ENCODE measurements at regions not wholly inside any gene's neighbourhood (a gene's known extent, or its start where the extent isn't known, plus 50 kb on each side); places are given as distances from the start of the nearest gene placed in this dataset.
A peak's percentile ranks its signal among the peaks of the same experiment; 100 is the strongest.

GRCh38 chr7:114755856-114756255, 166.0 kb upstream of the MDFIC start:
- no peak for DNase-seq

DNA sequence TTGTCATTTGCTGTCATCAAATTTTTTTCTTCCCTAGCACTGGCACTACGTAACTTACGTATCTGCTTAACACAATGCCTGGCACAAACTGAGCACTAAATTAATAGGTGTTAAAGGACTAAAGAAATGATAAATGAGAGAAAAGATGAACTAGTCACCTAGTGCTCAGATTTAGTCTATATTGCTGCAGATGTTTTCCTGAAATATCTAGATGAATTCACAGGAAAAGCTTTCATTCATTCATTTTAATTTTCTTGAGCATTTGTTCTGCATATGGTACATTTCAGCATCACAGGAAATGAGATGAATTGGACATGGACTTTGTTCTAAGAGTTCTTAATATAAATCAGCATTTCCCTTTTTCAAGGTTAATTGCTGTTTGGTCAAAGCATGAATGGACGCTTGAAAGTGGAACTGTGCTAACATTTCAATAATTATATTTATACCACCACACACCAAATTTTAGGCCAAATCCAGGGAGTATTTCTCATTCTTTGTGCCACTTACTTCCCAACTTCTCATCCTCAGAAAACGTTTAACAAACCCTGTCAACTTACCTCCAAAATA, 163.2 kb upstream of the MDFIC start:
- no peak for DNase-seq

DNA sequence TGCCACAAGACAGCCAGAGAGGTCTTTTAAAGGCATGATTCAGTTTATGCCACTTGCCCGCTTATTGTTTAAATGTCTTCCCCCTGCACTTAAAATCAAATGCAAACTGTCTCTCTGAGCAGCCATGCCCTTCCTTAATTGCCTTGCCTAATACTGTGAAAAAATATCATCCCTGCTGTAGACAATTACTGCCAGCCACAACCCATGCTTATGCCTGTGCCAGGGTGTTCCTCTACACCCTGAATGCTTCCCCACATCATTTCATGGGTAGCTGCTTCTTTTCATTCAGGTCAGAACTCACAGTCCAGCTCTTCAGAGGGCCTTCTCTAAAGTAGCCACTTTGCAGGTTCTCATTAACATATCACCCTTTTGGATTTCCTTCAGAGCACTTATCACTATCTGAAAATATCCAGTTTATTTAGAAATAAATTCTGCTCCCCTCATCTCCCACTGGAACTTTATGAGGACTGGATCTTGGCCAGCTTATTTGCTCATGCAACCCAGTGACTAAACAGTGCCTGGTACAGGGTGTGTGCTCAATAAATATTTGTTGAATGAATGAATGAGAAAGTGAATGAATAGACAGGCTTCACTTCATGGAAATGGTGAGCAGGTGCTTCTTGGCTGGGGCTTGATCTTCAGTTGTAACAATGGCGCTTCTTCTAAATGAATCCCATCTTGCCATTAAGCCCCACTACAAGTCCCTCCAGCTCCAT, 162.4 kb upstream of the MDFIC start:
- peak; percentile 42 for DNase-seq

DNA sequence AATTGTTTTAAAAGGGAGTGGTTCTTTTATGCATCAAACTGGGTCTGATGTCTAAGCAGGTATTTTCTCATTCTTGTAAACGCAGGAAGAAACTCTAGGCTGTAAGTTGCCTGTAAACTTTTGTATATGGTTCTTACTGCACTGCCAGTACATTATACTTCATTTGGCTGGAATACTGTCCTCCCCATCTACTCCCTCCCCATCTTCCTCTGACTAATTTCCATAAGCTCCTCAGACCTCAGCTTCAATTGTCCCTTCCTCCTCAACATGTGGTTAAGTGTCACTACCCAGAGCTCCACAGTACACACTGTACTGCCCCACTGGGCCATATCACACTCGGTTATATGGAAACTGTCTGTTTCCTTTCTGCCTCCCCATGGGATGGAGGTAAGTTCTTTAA, 161.4 kb upstream of the MDFIC start:
- no peak for DNase-seq

GRCh38 chr7:114761973-114762372, 159.9 kb upstream of the MDFIC start:
- no peak for DNase-seq

- no peak for DNase-seq
Measured at GRCh38 chr7:114765331-114766040, 156.4 kb upstream of the MDFIC start.

GRCh38 chr7:114766041-114766356, 155.9 kb upstream of the MDFIC start:
- no peak for DNase-seq

DNA sequence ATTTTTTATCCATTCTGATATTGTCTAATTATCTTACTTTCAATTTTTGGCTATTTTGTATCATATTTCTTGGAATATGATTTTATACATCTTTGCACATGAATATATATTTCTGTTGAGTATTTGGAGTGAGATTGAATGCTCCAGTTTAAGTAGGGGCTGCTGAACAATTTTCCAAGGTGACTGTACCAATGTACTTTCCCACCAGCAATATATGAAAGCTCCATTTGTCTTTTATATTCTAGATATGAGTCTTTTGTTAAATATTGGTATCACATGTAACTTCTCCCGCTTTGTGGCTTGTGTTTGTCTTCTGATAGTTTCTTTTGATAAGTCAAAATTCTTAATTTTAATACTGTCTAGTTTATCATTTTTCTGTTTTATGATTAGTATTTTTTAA, 144.6 kb upstream of the MDFIC start:
- DNase-seq: no peak

- DNase-seq: no peak
Measured at GRCh38 chr7:114783508-114783907, 138.4 kb upstream of the MDFIC start.

GRCh38 chr7:114784177-114784576, 137.7 kb upstream of the MDFIC start:
- no peak for DNase-seq

- no peak for DNase-seq
Measured at GRCh38 chr7:114784746-114785145, 137.1 kb upstream of the MDFIC start.

DNA sequence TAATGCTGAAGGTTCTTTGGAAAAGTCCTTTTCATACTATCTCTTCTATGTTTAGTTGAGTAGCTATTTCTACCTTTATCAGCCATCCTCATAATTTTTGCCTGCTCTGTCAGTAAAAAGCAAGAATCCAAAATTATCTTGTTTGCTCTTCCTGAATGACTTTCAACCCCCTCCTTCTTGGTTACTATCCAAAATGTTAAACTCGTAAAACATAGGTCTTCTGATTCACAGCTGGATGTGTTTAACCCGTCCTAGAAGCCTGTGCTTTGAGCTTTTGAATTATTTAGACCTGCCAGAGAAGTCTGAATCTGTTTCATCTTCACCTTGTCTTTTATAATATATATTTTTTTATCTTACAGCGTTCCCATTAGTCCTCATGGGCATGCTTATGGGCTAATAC, 136.4 kb upstream of the MDFIC start:
- DNase-seq: no peak

GRCh38 chr7:114786455-114786854, 135.4 kb upstream of the MDFIC start:
- DNase-seq: no peak

GRCh38 chr7:114787556-114787955, 134.3 kb upstream of the MDFIC start:
- DNase-seq: no peak

DNA sequence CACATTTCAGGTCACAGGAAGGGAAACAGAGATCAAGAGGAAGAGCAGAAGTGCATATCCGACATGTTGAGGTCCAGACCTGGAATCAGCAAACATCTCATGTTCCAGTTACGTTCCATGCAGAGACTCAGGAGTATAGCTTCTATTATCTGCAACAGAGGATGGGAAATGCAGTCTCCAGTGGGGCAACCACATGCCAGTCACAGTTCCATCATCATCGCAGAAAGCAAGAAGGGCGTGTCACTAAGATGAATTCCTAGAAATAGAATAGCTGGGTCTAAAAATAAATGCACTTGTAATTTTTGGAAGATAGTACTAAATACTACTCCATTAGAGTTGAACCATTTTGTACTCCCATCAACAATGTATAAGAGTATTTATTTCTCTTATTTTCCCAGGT, 133.2 kb upstream of the MDFIC start:
- no peak for DNase-seq

DNA sequence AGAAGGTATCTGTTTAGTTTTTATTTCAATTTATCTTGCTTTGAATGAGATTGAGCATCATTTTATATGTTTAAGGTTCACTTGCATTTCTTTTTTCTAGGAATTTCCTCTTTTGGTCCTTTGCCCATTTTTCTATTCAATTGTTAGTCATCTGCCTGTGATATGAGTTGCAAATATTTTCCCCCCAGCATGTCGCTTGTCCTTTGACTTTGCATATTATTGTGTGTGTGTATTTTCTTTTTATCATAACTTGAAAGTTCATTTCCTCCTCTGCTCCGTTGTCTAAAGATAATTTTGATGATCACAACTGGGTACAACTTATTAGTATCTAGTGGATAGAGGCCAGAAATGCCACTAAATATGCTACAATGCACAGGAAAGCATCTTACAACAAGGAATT, 132.7 kb upstream of the MDFIC start:
- no peak for DNase-seq

GRCh38 chr7:114789871-114790311, 132.0 kb upstream of the MDFIC start:
- no peak for DNase-seq

DNA sequence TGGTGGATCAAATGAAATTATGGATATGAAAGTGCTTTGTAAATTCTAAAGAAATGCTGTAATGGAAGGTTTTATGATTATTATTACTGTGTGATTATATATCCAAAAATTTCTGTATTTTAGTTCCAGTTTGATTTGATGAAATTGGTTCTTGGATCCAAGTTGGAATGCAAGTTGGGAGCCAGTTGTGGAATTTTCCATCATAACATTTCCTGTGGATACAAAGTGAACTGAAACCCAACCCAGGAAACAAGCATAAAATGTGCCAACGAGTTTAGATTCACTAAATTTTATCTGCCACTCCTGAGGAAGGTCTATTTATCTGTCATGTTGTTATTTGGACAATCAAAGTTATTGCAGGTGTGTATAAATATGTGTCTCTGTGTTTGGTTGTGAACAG, 131.4 kb upstream of the MDFIC start:
- DNase-seq: no peak

DNA sequence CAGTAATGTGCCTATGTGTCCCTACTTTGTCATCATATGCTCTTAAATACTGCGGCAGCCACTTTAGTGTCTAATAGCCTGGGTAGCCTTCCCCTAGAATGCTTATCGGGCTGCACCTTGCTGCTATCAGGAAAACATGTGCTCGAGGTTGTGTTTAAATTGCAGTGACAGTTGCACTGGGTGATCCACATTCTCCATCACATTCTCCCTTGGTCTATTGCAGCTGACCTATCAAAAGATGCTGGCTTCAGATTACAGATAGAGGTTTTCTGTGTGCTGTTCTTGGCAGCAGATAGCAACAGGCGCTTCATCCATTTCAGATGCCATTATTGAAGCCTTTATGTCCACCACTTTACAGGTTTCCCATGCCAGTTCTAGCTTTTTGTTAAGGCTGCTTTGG, 130.1 kb upstream of the MDFIC start:
- no peak for DNase-seq

- DNase-seq: no peak
Measured at GRCh38 chr7:114793155-114793845, 128.6 kb upstream of the MDFIC start.

DNA sequence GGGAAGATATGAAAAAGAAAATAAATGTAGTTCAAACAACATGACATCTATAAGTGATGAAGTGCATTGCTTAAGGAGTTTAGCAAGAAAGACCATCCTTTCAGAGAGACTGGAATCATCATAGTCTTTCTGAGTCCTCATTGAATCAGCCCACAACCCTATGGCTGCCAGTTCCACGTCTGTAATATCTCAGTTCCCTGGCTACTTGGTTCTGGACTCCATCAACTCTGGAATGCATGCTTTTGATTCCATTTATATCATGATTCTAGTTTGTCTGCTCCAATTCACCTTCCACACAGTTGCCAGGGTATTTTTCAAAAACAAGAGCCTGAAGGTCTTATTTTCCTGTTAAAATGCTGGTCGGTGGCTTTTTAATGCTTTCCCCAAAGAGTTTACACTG, 126.4 kb upstream of the MDFIC start:
- no peak for DNase-seq

GRCh38 chr7:114799628-114800028, 122.3 kb upstream of the MDFIC start:
- no peak for DNase-seq

DNA sequence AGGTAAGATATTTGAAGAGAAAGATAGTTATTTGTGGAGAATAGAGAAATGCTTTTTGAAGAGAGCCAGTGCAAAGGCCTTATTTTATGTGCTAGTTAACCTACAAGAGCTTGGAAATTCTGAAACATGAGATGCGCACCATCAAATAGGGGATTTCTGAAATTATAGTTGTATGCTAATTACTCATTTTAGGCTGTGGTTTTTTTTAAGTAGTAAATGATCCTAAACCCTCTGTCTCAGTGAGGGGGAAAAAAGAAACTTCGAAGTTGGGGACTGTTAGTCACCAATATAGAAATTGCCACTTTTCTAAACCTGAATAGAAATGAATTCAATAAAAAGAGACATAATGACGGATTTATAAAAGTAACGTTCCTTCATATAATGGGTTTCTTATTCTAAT, 119.3 kb upstream of the MDFIC start:
- no peak for DNase-seq

GRCh38 chr7:114806590-114807162, 115.2 kb upstream of the MDFIC start:
- DNase-seq: no peak
